SKM-1 treated with dmso at 0.1 percent for 144 hours (cell line): ENCODE measurements at regions not wholly inside any gene's neighbourhood (a gene's known extent, or its start where the extent isn't known, plus 50 kb on each side); places are given as distances from the start of the nearest gene placed in this dataset.

Experiments
- DNase-seq: peaks from one replicate; lab custom pipeline; 2025; ENCODE audit not compliant: unreplicated experiment; lab: John Stamatoyannopoulos, UW

DNA sequence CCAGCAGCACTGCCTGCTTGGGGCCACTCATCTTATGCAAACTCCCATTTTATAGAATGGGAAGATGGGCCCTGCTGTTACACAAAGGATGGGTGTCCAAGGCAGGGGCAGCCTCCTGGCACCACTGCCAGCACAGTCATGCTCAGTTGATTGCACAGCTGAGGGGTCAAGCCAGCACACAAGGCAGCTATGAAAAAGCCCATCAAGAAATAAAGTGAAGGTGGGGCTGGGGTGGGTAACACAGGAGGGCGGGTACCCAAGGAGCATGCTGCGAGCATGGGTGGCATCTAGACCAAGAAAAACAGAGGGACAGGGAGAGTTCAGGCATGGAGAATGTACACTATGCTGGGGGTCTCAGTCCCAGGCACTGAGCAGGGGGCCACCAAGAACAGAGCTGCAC, 74.7 kb upstream of the UNC5B start:
- no peak for DNase-seq

DNA sequence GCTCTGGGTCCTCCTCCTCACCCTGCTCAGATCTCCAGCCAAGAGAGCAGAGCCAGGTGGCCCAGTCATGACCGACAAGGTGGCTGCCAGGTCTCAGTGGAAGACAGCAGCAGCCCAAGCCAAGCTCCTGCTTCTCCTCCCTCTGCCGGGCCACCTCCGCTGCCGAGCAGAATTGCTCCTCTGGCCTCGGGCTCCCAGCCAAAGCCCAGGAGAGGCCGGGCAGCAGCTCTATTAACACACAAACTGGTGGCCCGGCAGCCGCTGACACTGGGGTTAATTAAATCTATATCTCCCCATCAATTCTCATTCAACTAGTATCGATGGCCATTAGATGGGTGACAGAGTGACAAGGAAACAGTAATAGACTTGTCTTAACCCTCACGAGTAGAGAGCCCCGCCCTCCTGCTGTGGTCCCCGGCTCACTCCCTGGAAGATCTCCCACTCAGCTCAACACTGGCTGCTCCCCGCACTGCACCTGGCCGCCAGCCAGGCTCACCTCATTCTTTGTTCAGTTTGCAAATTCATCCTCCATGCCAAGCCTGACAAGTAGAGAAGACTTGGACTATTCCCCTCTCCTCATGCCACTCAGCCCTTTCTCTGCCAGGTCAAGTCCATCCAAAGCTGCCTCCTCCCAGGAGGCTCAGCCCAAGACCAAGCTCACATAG, 74.1 kb upstream of the UNC5B start:
- no peak for DNase-seq

DNA sequence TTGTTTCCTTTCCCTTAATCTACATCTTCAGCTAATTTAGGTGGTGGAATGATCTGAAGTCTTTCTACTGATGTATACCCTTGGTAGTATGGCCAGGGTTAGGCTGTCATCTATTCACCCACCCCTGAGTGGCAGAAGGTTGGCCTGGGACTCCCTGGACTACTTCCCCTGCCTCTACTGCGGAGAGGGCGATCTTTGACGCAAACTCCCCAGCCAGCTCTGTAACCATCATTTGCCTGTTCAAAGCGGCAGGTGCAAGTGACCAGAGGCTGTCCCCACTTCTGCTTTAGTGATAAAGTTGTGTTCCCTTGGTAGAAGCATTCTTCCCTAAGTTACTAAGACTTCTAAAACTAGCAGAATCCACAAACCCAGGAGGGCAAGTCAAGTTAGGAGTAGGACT, 70.8 kb upstream of the UNC5B start:
- DNase-seq = no peak

DNA sequence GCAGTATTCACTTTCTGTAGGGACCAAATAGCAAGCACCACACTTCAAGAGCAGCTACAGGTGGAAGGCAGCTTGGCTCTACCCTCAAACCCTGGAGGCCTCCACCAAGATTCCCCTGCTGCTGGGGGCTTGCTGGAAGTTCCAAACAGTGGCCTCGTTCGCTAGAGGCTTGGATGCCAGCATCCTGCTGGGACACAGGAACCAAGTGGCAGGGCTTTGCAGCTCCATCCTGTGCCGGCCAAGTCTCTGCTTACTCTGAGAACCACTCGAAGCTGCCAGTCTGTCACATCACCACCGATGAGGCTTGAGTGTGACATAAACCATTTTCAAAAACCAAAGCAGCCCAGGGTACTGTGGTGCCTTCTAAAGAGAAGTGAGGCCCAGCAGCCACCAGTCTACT, 69.2 kb upstream of the UNC5B start:
- DNase-seq = no peak

DNA sequence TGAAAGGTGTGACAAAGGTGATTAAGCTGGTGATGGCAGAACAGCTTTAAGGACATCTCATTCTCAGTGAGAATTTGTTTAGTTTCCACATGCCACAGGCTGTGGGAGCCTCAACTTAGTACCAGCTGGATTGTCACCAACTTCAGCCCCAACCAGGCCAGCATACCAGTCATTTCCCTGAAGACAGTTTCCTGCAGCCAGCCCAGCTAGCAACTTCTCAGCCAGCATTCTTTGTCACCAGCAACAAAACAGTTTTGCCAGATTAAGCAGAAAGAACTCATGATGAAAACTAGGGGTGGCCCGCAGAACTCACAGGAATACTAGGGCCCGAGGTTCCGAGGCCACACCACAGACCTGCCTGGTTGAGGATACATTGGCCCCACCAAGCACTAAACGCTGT, 68.8 kb upstream of the UNC5B start:
- DNase-seq = no peak

DNA sequence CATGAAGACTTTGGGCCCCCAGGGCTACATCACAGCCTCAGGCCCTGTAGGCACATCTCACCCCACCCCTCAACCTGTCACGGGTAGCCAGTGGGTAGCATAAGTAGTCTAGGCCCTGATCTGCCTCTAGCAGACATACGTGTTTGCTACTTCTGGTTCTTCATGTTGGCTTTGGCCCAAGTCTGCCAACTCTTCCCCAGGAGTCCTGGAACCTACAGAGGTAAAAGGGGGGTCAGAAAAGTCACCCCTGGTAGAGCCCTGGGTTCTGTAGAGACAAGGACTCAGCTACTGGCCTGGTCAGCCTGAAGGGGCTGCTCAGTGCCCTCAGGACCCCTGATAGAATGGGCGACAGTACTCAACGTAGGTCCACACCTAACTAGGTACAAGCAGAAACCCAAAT, 67.5 kb upstream of the UNC5B start:
- DNase-seq = no peak

DNA sequence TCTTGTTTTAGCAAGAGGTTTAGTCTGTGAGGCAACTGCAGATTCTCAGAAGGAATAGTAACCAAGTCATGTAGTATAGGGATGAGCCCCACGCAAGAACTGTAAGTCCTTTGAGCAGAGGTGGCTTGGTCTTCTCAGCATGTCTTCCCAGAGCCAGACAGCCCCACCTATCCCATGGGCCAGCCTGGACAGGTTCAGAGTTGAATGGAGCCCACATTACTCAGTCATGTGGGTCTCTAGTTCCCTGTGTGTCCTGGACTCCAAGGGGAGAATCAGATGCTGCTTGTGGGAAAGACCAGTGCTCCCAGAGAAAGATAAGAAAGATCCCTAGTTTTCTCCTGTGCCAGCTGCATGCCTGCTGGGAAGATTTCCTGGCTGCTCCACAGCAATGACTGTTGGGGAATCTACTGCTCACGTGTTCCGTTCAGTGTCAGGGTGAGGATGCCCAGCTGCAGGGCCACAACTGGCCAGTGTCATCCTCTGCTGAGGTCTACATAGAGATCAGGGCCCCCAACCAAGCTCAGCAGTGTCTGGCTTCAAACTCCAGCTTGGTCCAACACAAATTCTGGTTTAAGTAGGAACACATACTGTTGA, 66.9 kb upstream of the UNC5B start:
- no peak for DNase-seq

DNA sequence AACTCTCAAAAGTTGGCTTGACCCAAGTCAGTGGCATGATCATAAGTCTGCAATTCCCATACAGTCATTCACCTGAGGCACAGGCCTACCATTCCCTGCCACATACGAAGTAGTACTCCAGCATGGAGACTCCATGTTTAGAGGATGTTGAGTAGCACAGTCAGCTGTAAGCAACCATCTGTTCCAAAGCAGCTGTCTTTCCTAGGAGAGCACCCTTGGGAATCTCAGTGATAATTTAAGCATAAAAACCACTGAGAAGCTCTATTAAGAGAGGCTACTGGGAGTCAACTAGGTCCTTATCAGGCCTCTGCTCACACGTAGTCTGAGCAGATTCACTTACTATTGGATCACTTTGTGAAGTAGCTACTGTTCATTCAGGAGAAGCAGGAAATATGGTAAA, 61.6 kb upstream of the UNC5B start:
- DNase-seq = no peak

DNA sequence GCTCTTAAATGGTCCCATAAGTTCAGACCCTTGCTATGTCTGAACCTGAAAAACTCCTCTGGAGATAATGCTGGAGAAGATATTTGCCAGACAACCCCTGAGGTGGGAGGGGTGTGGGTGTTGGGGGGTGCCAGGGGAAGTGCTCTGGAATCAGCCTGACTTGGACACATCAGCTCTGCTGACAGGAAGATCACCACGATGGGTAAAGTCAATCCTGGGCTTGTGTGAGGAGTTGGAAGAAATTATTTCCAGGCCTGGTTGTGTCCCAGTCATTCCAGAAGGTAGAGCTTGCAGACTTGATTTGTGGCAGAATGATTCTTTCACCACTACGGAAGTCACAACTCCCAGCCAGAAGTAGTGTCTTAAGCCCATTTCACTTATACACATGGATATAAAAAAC, 60.3 kb upstream of the UNC5B start:
- no peak for DNase-seq

DNA sequence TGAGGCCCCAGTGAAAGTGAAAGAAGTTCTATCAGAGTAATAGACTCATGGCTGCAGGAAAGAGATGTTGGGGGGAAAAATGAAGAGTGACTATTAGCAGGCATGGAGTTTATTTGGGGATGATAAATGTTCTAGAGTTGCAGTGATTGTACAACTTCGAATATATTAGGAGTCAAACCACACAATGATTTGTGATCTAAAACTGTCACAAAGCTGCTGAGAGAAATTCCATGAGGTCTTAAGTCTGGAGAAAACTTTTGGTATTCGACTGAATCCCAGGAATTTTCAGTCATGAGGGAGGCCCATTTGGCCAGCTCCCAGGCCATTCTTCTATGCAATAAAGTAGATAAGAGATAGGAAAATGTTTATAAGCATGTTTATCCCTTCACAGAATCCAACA, 55.9 kb upstream of the UNC5B start:
- no peak for DNase-seq

DNA sequence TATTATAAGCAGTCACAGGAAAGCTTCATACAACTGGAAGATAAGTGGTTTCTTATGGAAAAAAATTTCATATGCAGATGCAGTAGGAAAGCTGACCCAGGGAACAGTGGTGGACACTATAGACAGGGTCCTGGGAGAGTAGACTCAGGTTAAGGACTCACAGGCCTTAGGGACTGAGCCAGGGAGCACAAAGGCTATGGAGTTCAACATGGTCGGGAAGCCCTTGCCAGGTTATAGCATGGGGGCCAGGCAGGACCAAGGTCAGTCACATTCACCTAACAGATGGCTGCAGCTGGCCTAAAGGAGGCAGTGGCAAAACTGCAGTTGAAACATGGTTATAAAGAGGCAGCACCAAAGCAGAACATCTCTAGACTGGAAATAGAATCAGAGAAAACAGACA, 54.9 kb upstream of the UNC5B start:
- no peak for DNase-seq

DNA sequence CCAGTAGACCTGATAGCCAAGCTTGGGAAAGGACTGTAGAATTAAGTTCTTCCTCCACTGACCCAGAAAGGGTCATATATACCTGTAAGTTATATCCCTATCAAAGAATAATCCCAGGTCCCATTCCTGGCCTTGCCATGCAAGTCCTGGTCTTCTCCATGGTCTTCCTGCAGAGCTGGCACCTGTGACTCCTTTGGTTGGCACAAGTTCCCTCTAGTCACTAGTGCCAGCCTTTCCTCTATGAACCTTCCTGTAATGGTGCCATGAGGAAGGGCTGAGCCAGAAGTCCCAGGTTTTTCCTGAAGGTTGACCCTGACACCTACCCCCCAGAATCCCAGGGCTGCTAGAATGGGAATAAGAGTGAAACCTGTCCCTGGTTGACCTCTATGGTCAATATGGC, 54.1 kb upstream of the UNC5B start:
- DNase-seq = no peak

DNA sequence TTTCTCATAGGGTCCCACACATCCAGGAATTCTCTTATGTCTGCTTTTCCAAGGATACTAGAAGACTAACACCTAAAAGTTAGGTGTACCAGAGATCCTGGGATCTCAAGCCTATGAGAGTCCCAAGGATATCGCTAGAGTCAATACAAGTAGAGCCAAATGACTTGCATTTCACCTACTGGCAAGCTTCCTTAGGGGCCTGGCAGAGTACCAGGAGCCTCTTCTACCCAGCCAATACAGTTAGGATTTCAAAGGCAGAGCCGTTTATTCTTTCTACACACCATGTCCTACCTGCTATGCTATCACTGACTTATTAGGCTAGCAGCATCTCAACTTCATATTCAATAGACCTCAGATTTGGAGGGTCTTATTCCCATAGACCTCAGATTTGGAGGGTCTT, 53.5 kb upstream of the UNC5B start:
- no peak for DNase-seq

DNA sequence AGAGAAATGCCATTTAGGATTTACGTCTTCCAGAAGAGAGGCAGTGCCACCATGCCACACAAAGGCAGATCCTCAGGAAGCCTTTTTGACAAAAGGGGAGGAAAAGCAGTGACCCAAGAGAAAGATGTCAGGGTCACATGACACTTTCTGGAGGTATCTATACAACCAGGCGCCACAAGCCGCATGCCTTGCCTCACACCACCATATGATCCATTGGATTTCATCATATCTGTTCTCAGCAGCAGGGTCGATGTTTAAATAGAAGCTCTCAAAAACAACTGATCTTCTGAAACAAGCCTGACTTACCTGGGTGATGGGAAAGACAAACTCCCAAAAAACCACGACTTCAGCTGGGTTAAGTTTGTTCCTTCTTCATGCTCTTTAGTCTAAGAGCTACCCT, 52.5 kb upstream of the UNC5B start:
- DNase-seq = no peak

DNA sequence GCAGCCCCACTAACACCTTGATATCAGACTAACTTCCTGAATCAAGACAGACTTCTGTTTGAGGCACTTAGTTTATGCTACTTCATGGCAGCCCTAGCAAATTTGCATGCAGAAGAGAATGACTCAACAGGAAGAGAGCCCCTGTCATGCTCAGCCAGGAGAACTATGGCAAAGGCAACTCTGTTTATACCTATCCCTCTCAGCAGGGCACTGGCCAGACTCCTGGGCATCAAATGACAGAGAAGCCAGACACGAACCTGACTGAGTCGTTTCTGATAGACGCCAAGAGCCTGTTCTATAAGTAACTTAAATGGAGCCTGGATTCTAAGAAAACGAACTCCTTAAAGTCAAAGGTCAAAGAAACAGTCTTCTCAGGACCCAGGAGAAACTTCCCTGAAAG, 50.9 kb upstream of the UNC5B start:
- no peak for DNase-seq
